ENCODE measurements at regions not wholly inside any gene's neighbourhood (a gene's known extent, or its start where the extent isn't known, plus 50 kb on each side); places are given as distances from the start of the nearest gene placed in this dataset.
"Not testable (repeated sequence)": the region's sequence is repeated elsewhere in the genome, so short reads cannot be mapped to it uniquely, and the experiment has no call there.

- H3K4me3 ChIP-seq (ENCODE audit: low read length); H3K4me1 ChIP-seq (ENCODE audit: insufficient read depth, low read length); H3K27me3 ChIP-seq (ENCODE audit: insufficient read depth, low read length); H3K9ac ChIP-seq (ENCODE audit: low read depth, low read length); H3K36me3 ChIP-seq (ENCODE audit: insufficient read depth, low read depth, low read length); H3K9me3 ChIP-seq (ENCODE audit: insufficient read depth, low read depth, low read length); H3K27ac ChIP-seq (ENCODE audit: low read length): not testable (repeated sequence)
Observed at GRCh38 chr1:206317878-206318514, 114.7 kb downstream of the SRGAP2 start.

- H3K4me1 ChIP-seq (ENCODE audit: insufficient read depth, low read length); H3K36me3 ChIP-seq (ENCODE audit: insufficient read depth, low read depth, low read length); H3K27me3 ChIP-seq (ENCODE audit: insufficient read depth, low read length); H3K27ac ChIP-seq (ENCODE audit: low read length); H3K9ac ChIP-seq (ENCODE audit: low read depth, low read length); H3K9me3 ChIP-seq (ENCODE audit: insufficient read depth, low read depth, low read length); H3K4me3 ChIP-seq (ENCODE audit: low read length): not testable (repeated sequence)
Observed at GRCh38 chr1:206320227-206320626, 116.9 kb downstream of the SRGAP2 start.

- H3K4me1 ChIP-seq (ENCODE audit: insufficient read depth, low read length); H3K27me3 ChIP-seq (ENCODE audit: insufficient read depth, low read length); H3K9me3 ChIP-seq (ENCODE audit: insufficient read depth, low read depth, low read length); H3K4me3 ChIP-seq (ENCODE audit: low read length); H3K9ac ChIP-seq (ENCODE audit: low read depth, low read length); H3K27ac ChIP-seq (ENCODE audit: low read length); H3K36me3 ChIP-seq (ENCODE audit: insufficient read depth, low read depth, low read length): not testable (repeated sequence)
Observed at GRCh38 chr1:206326159-206326939, 123.0 kb downstream of the SRGAP2 start.

GRCh38 chr1:206331597-206331996, 128.3 kb downstream of the SRGAP2 start:
- not testable (repeated sequence) for H3K27ac ChIP-seq (ENCODE audit: low read length)

GRCh38 chr1:206333316-206333715, 130.0 kb downstream of the SRGAP2 start:
- not testable (repeated sequence) for H3K9me3 ChIP-seq (ENCODE audit: insufficient read depth, low read depth, low read length); H3K9ac ChIP-seq (ENCODE audit: low read depth, low read length)

More at GRCh38 chr1:206331597-206331996, 128.3 kb downstream of the SRGAP2 start:
- not testable (repeated sequence) for H3K9ac ChIP-seq (ENCODE audit: low read depth, low read length); H3K4me3 ChIP-seq (ENCODE audit: low read length); H3K4me1 ChIP-seq (ENCODE audit: insufficient read depth, low read length); H3K36me3 ChIP-seq (ENCODE audit: insufficient read depth, low read depth, low read length); H3K9me3 ChIP-seq (ENCODE audit: insufficient read depth, low read depth, low read length); H3K27me3 ChIP-seq (ENCODE audit: insufficient read depth, low read length)

GRCh38 chr1:206333897-206334296, 130.6 kb downstream of the SRGAP2 start:
- H3K4me3 ChIP-seq (ENCODE audit: low read length); H3K27me3 ChIP-seq (ENCODE audit: insufficient read depth, low read length); H3K36me3 ChIP-seq (ENCODE audit: insufficient read depth, low read depth, low read length); H3K9ac ChIP-seq (ENCODE audit: low read depth, low read length); H3K9me3 ChIP-seq (ENCODE audit: insufficient read depth, low read depth, low read length); H3K27ac ChIP-seq (ENCODE audit: low read length); H3K4me1 ChIP-seq (ENCODE audit: insufficient read depth, low read length): not testable (repeated sequence)

More at GRCh38 chr1:206333316-206333715, 130.0 kb downstream of the SRGAP2 start:
- not testable (repeated sequence) for H3K4me1 ChIP-seq (ENCODE audit: insufficient read depth, low read length); H3K27me3 ChIP-seq (ENCODE audit: insufficient read depth, low read length); H3K4me3 ChIP-seq (ENCODE audit: low read length); H3K27ac ChIP-seq (ENCODE audit: low read length); H3K36me3 ChIP-seq (ENCODE audit: insufficient read depth, low read depth, low read length)

GRCh38 chr1:206334481-206334880, 131.1 kb downstream of the SRGAP2 start:
- not testable (repeated sequence) for H3K27ac ChIP-seq (ENCODE audit: low read length); H3K27me3 ChIP-seq (ENCODE audit: insufficient read depth, low read length); H3K4me3 ChIP-seq (ENCODE audit: low read length); H3K9me3 ChIP-seq (ENCODE audit: insufficient read depth, low read depth, low read length); H3K9ac ChIP-seq (ENCODE audit: low read depth, low read length); H3K4me1 ChIP-seq (ENCODE audit: insufficient read depth, low read length); H3K36me3 ChIP-seq (ENCODE audit: insufficient read depth, low read depth, low read length)

- H3K36me3 ChIP-seq (ENCODE audit: insufficient read depth, low read depth, low read length); H3K27ac ChIP-seq (ENCODE audit: low read length); H3K9ac ChIP-seq (ENCODE audit: low read depth, low read length); H3K4me3 ChIP-seq (ENCODE audit: low read length); H3K4me1 ChIP-seq (ENCODE audit: insufficient read depth, low read length); H3K9me3 ChIP-seq (ENCODE audit: insufficient read depth, low read depth, low read length); H3K27me3 ChIP-seq (ENCODE audit: insufficient read depth, low read length): not testable (repeated sequence)
Observed at GRCh38 chr1:206335162-206335561, 131.8 kb downstream of the SRGAP2 start.

- H3K9ac ChIP-seq (ENCODE audit: low read depth, low read length); H3K27ac ChIP-seq (ENCODE audit: low read length); H3K27me3 ChIP-seq (ENCODE audit: insufficient read depth, low read length); H3K4me1 ChIP-seq (ENCODE audit: insufficient read depth, low read length); H3K36me3 ChIP-seq (ENCODE audit: insufficient read depth, low read depth, low read length); H3K4me3 ChIP-seq (ENCODE audit: low read length); H3K9me3 ChIP-seq (ENCODE audit: insufficient read depth, low read depth, low read length): not testable (repeated sequence)
Observed at GRCh38 chr1:206335875-206336846, 132.8 kb downstream of the SRGAP2 start.

GRCh38 chr1:206337024-206337423, 133.3 kb upstream of the IKBKE start:
- not testable (repeated sequence) for H3K4me1 ChIP-seq (ENCODE audit: insufficient read depth, low read length); H3K27ac ChIP-seq (ENCODE audit: low read length); H3K36me3 ChIP-seq (ENCODE audit: insufficient read depth, low read depth, low read length); H3K9me3 ChIP-seq (ENCODE audit: insufficient read depth, low read depth, low read length); H3K4me3 ChIP-seq (ENCODE audit: low read length); H3K27me3 ChIP-seq (ENCODE audit: insufficient read depth, low read length); H3K9ac ChIP-seq (ENCODE audit: low read depth, low read length)

GRCh38 chr1:206350493-206351275, 119.6 kb upstream of the IKBKE start:
- H3K9me3 ChIP-seq (ENCODE audit: insufficient read depth, low read depth, low read length); H3K4me3 ChIP-seq (ENCODE audit: low read length); H3K27me3 ChIP-seq (ENCODE audit: insufficient read depth, low read length); H3K4me1 ChIP-seq (ENCODE audit: insufficient read depth, low read length); H3K36me3 ChIP-seq (ENCODE audit: insufficient read depth, low read depth, low read length); H3K9ac ChIP-seq (ENCODE audit: low read depth, low read length); H3K27ac ChIP-seq (ENCODE audit: low read length): not testable (repeated sequence)

All from iPS-20b (cell line).